ENCODE measurements at regions not wholly inside any gene's neighbourhood (a gene's known extent, or its start where the extent isn't known, plus 50 kb on each side); places are given as distances from the start of the nearest gene placed in this dataset.

GRCh38 chr4:178244785-178245184 lies 802.5 kb upstream of the AGA start:
- TF ChIP-seq CTCF (IDR thresholded peaks at IDR 0.05) (no peak), POLR2A (IDR thresholded peaks at IDR 0.05) (no peak)

Data from heart left ventricle (tissue), 13 donors.